ENCODE measurements at regions not wholly inside any gene's neighbourhood (a gene's known extent, or its start where the extent isn't known, plus 50 kb on each side); places are given as distances from the start of the nearest gene placed in this dataset.
A peak's percentile ranks its signal among the peaks of the same experiment; 100 is the strongest.
"Not testable (repeated sequence)": the region's sequence is repeated elsewhere in the genome, so short reads cannot be mapped to it uniquely, and the experiment has no call there.

GRCh38 chrY:10993955-10994354, 1466.3 kb downstream of the TSPY10 start:
- H3K9me3 Mint-ChIP-seq, result peaks cover 55% of the 10 kb centered on the region
- H3K27ac Mint-ChIP-seq, result no peak overlapping the region

GRCh38 chrY:10999715-11000114, 1472.0 kb downstream of the TSPY10 start:
- H3K36me3 Mint-ChIP-seq (ENCODE audit: low read depth); H3K27ac ChIP-seq (ENCODE audit: low read depth, low read length); H3K36me3 ChIP-seq (ENCODE audit: control insufficient read depth, insufficient read depth, low read length); H3K4me1 ChIP-seq (ENCODE audit: control insufficient read depth, insufficient read depth, low read length); H3K27ac Mint-ChIP-seq; H3K4me1 Mint-ChIP-seq; DNase-seq; H3K27me3 ChIP-seq (ENCODE audit: control insufficient read depth, insufficient read depth, low read length, poor library complexity, severe bottlenecking); H3K9ac ChIP-seq (ENCODE audit: extremely low read depth, low read length, poor library complexity, severe bottlenecking); H3K27me3 Mint-ChIP-seq (ENCODE audit: insufficient read depth); H3K4me3 Mint-ChIP-seq: not testable (repeated sequence)
- Histone ChIP-seq H3K9me3 (ENCODE audit: control insufficient read depth, low read length) (peaks cover 66% of the 10 kb centered on the region), H3K4me3 (ENCODE audit: low read length) (peak overlapping the region; percentile 40)
- WGBS, 2 experiments (ENCODE audit: insufficient coverage in 1 of 2, insufficient read length in 1 of 2), result 42 to 63% methylated on average over 4 to 5 of the region's 5 CpGs
- peaks cover 46% of the 10 kb centered on the region for H3K9me3 Mint-ChIP-seq

More at GRCh38 chrY:10993955-10994354, 1466.3 kb downstream of the TSPY10 start:
- H3K27me3 ChIP-seq (ENCODE audit: control insufficient read depth, insufficient read depth, low read length, poor library complexity, severe bottlenecking), result no peaks in the 10 kb centered on the region
- Mint-ChIP-seq H3K36me3 (ENCODE audit: low read depth) (no peaks in the 10 kb centered on the region), H3K4me1 (no peaks in the 10 kb centered on the region), H3K27me3 (ENCODE audit: insufficient read depth) (no peaks in the 10 kb centered on the region), H3K4me3 (no peak overlapping the region)
- TF ChIP-seq CTCF (conservative IDR thresholded peaks at IDR 0.05), result no peak
- peak overlapping the region; percentile 35 for H3K4me3 ChIP-seq (ENCODE audit: low read length)
- DNase-seq, result no peak
- 54 to 71% methylated on average over 1 to 2 of the region's 2 CpGs for WGBS, 2 experiments (ENCODE audit: insufficient coverage in 1 of 2, insufficient read length in 1 of 2)
- H3K27ac ChIP-seq (ENCODE audit: low read depth, low read length), result no peak overlapping the region
- H3K4me1 ChIP-seq (ENCODE audit: control insufficient read depth, insufficient read depth, low read length), result no peaks in the 10 kb centered on the region
- H3K36me3 ChIP-seq (ENCODE audit: control insufficient read depth, insufficient read depth, low read length), result no peaks in the 10 kb centered on the region
- H3K9ac ChIP-seq (ENCODE audit: extremely low read depth, low read length, poor library complexity, severe bottlenecking), result no peak overlapping the region
- H3K9me3 ChIP-seq (ENCODE audit: control insufficient read depth, low read length), result peaks cover 85% of the 10 kb centered on the region

GRCh38 chrY:11014229-11014628, 1486.5 kb downstream of the TSPY10 start:
- H3K36me3 ChIP-seq (ENCODE audit: control insufficient read depth, insufficient read depth, low read length); H3K4me1 Mint-ChIP-seq; H3K36me3 Mint-ChIP-seq (ENCODE audit: low read depth); H3K9ac ChIP-seq (ENCODE audit: extremely low read depth, low read length, poor library complexity, severe bottlenecking); DNase-seq; H3K27ac ChIP-seq (ENCODE audit: low read depth, low read length); H3K4me3 Mint-ChIP-seq; H3K4me3 ChIP-seq (ENCODE audit: low read length); H3K4me1 ChIP-seq (ENCODE audit: control insufficient read depth, insufficient read depth, low read length); H3K27me3 ChIP-seq (ENCODE audit: control insufficient read depth, insufficient read depth, low read length, poor library complexity, severe bottlenecking); H3K27me3 Mint-ChIP-seq (ENCODE audit: insufficient read depth); H3K27ac Mint-ChIP-seq: not testable (repeated sequence)
- H3K9me3 ChIP-seq (ENCODE audit: control insufficient read depth, low read length), result peaks cover 75% of the 10 kb centered on the region
- 50 to 69% methylated on average over 1 to 3 of the region's 3 CpGs for WGBS, 2 experiments (ENCODE audit: insufficient coverage in 1 of 2, insufficient read length in 1 of 2)
- peaks cover 62% of the 10 kb centered on the region for H3K9me3 Mint-ChIP-seq

GRCh38 chrY:11022734-11023133, 1495.1 kb downstream of the TSPY10 start:
- TF ChIP-seq CTCF (conservative IDR thresholded peaks at IDR 0.05), result no peak
- no peak overlapping the region for H3K4me3 Mint-ChIP-seq
- H3K27me3 ChIP-seq (ENCODE audit: control insufficient read depth, insufficient read depth, low read length, poor library complexity, severe bottlenecking), result no peaks in the 10 kb centered on the region
- H3K4me1 Mint-ChIP-seq, result no peaks in the 10 kb centered on the region
- no peak overlapping the region for H3K4me3 ChIP-seq (ENCODE audit: low read length)
- H3K27me3 Mint-ChIP-seq (ENCODE audit: insufficient read depth), result no peaks in the 10 kb centered on the region
- peaks cover 67% of the 10 kb centered on the region for H3K9me3 ChIP-seq (ENCODE audit: control insufficient read depth, low read length)
- H3K4me1 ChIP-seq (ENCODE audit: control insufficient read depth, insufficient read depth, low read length), result no peaks in the 10 kb centered on the region
- WGBS, 2 experiments (ENCODE audit: insufficient coverage in 1 of 2, insufficient read length in 1 of 2), result 50 to 79% methylated on average over 1 of the region's 1 CpG
- H3K27ac Mint-ChIP-seq, result no peak overlapping the region
- no peak overlapping the region for H3K27ac ChIP-seq (ENCODE audit: low read depth, low read length)
- H3K36me3 ChIP-seq (ENCODE audit: control insufficient read depth, insufficient read depth, low read length), result no peaks in the 10 kb centered on the region
- DNase-seq, result no peak
- H3K9ac ChIP-seq (ENCODE audit: extremely low read depth, low read length, poor library complexity, severe bottlenecking), result no peak overlapping the region
- H3K36me3 Mint-ChIP-seq (ENCODE audit: low read depth), result no peaks in the 10 kb centered on the region
- H3K9me3 Mint-ChIP-seq, result peaks cover 43% of the 10 kb centered on the region

Data from endodermal cell (in vitro differentiated cells).